ENCODE measurements at regions not wholly inside any gene's neighbourhood (a gene's known extent, or its start where the extent isn't known, plus 50 kb on each side); places are given as distances from the start of the nearest gene placed in this dataset.

DNA sequence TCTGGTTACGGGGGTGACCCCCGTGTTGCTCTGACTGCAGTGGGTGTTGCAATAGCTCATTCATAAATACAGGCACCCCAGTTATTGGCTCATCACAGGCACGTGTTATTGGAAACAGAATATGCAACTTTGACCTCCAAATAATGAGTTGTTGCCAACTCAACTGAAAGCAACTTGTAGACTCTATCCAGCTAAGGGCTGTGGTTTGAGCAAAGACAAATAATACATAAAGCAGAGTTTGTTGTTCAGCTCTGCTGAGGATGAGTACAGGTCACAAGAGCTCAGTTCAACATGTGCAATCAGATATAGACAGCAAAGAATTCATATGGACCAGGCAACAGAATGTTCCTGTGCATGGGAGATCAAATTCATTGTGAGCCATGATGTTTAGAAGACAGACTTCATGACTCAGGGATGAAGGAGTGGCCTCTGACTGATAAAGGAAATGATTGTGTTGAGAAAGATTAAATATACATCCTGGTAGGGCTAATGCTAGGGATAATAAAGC lies 87.6 kb upstream of the LRIG1 start (continued):
- TF ChIP-seq HDAC2 (IDR thresholded peaks at IDR 0.05; ENCODE audit: borderline replicate concordance in 1 of 2, low read depth in 2 of 2, low read length in 2 of 2) (no peak), YY1 (IDR thresholded peaks at IDR 0.05; ENCODE audit: low read depth, low read length) (no peak)

Measured in H1 (cell line).